Left lung (tissue), 4 donors: ENCODE measurements at regions not wholly inside any gene's neighbourhood (a gene's known extent, or its start where the extent isn't known, plus 50 kb on each side); places are given as distances from the start of the nearest gene placed in this dataset.

Source experiments
- ATAC-seq: fragments of 200-7000 bp; cut with Tn5 transposase; one replicate; pipeline ENCODE4 v1.9.1; 2020; ENCODE audit warnings: moderate library complexity
- DNase-seq, 4 donors: peaks; one replicate each; pipeline ENCODE4 v3.0.0-alpha.2; 2013 to 2020
- H3K27ac ChIP-seq, 2 donors: fragments of 200-600 bp; sonication (generic) in 1 of 2; one replicate each; pipeline versions ENCODE4 v1.5.0 to v1.8.0; 2020 to 2021
- H3K27me3 ChIP-seq, 2 donors: fragments of 200-600 bp; sonication (generic) in 1 of 2; one replicate each; pipeline versions ENCODE4 v1.5.0 to v1.8.0; 2020 to 2021
- H3K36me3 ChIP-seq, 2 donors: fragments of 200-600 bp; sonication (generic) in 1 of 2; one replicate each; pipeline versions ENCODE4 v1.5.0 to v1.8.0; 2020 to 2021
- H3K4me1 ChIP-seq, 2 donors: fragments of 200-600 bp; one replicate each; pipeline ENCODE4 v1.8.0; 2021
- H3K4me3 ChIP-seq, 2 donors: fragments of 200-600 bp; sonication (generic) in 1 of 2; one replicate each; pipeline versions ENCODE4 v1.5.0 to v1.8.0; 2020 to 2021; ENCODE audit warnings: mild to moderate bottlenecking in 1 of 2
- H3K9me3 ChIP-seq, 2 donors: fragments of 200-600 bp; sonication (generic) in 1 of 2; one replicate each; pipeline versions ENCODE4 v1.5.0 to v1.8.0; 2020 to 2021
- intact Hi-C, 2 donors: fragments of 100-400 bp; cut with DNase I; formaldehyde crosslinking; loops; one replicate each; pipeline versions ENCODE4 v1.11.2 to v1.14.2; 2022
- TF ChIP-seq, protein P1 (sequence below), 2 donors: fragments of 200-600 bp; sonication (generic) in 1 of 2; IDR thresholded peaks; one replicate each; pipeline versions ENCODE4 v1.5.0 to v1.8.0; 2021; ENCODE audit warnings: antibody characterized with exemption in 2 of 2
- donor health status: DM: no; HTN: yes; CAD: no.
- donor health status: DM: no; HTN: no; CAD: no.

DNA sequence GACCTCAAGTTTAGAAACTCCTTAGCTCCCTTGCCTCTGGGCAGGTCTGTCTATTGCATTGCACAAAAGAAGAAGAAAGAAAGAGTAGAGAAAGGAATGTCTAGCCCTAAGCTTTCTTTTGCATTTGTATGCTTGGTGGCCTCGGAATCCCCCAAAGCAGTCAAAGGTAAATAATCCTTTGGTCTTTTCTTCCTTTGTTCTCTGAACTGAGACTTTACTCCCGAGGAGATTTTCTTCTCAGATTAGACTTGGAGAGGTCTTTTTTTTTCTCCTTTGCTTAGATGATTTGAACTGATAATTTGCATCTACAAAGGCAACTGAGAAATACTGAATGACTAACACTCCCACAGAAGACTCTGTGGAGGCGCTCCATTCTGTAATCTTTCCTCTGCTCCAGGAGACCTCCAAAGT, 93.2 kb downstream of the AKR1D1 start:
- Histone ChIP-seq H3K9me3 (peaks cover 0 to 23% of the 10 kb centered on the region in 2 donors), H3K27ac (no peak overlapping the region), H3K36me3 (no peaks in the 10 kb centered on the region), H3K4me1 (no peaks in the 10 kb centered on the region), H3K27me3 (no peaks in the 10 kb centered on the region), H3K4me3 (no peak overlapping the region)
- intact Hi-C loops: no loop called here
- DNase-seq (no peak), ATAC-seq (no peak)
- TF ChIP-seq, protein P1, sequence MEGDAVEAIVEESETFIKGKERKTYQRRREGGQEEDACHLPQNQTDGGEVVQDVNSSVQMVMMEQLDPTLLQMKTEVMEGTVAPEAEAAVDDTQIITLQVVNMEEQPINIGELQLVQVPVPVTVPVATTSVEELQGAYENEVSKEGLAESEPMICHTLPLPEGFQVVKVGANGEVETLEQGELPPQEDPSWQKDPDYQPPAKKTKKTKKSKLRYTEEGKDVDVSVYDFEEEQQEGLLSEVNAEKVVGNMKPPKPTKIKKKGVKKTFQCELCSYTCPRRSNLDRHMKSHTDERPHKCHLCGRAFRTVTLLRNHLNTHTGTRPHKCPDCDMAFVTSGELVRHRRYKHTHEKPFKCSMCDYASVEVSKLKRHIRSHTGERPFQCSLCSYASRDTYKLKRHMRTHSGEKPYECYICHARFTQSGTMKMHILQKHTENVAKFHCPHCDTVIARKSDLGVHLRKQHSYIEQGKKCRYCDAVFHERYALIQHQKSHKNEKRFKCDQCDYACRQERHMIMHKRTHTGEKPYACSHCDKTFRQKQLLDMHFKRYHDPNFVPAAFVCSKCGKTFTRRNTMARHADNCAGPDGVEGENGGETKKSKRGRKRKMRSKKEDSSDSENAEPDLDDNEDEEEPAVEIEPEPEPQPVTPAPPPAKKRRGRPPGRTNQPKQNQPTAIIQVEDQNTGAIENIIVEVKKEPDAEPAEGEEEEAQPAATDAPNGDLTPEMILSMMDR (IDR thresholded peaks at IDR 0.05): no peak

GRCh38 chr7:138170298-138170697, 94.0 kb downstream of the AKR1D1 start:
- DNase-seq (no peak), ATAC-seq (no peak)
- Histone ChIP-seq H3K36me3 (no peaks in the 10 kb centered on the region), H3K27ac (no peak overlapping the region), H3K9me3 (peaks cover 0 to 23% of the 10 kb centered on the region in 2 donors), H3K27me3 (no peaks in the 10 kb centered on the region), H3K4me1 (no peaks in the 10 kb centered on the region), H3K4me3 (no peak overlapping the region)
- TF ChIP-seq, protein P1 (IDR thresholded peaks at IDR 0.05): no peak
- intact Hi-C loops: no loop called here

DNA sequence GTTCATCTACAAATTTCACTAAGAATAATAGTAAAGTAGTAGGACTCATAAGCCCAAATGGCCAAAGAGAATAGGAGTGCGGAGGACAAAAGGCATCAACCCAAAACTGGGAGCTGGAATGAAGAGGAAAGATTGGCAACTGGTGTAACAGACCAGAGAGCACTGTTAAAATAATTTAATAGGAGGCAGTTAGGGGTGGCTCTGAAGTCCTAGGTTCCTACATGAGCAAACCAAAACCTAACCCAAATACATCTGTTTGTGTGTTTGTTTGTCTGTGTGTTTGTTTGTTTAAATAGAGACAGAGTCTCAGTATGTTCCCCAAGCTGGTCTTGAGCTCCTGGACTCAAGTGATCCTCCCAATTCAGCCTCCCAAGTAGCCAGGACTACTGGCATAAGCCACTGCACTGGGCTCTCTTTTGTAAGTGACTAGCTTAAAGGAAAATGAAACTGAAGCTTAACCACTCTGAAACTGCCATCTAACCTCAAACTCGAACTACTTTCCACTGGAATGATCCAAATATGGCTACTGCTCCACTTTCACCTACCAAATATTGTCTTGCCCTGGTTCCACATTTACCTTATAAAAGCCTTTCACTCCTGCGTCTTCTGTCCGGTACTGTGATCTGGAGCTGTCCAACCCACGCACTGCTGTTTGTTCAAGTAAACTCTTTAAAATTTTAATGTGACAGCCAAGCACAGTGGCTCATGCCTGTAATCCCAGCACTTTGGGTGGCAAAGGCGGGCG, 94.9 kb downstream of the AKR1D1 start:
- Histone ChIP-seq H3K27ac (no peak overlapping the region), H3K27me3 (no peaks in the 10 kb centered on the region), H3K4me3 (no peak overlapping the region), H3K4me1 (no peaks in the 10 kb centered on the region), H3K9me3 (peaks cover 0 to 14% of the 10 kb centered on the region in 2 donors), H3K36me3 (no peaks in the 10 kb centered on the region)
- intact Hi-C loops: no loop called here
- no peak for DNase-seq
- no peak for ATAC-seq
- TF ChIP-seq, protein P1 (IDR thresholded peaks at IDR 0.05): no peak

DNA sequence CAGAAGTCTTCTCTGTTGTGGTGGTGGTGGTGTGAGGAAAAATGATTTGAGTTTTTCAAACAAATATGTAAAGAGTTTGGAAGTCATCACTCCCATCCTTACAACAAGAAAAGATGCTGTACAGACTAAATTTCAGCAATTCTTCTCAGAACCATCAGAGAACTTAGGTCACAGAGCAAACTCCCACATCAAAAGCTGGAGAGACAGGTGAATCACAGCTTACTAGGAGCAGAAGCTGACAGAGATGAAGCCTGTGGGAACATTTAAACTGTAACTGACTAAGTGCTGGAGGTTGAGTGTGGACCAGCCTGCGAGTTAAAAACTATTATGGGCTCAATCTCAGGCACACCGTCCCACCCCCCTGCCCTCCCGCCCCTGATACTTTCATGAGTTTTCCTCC, 97.3 kb downstream of the AKR1D1 start:
- peaks cover 0 to 12% of the 10 kb centered on the region in 2 donors for H3K9me3 ChIP-seq
- H3K36me3 ChIP-seq: no peaks in the 10 kb centered on the region
- H3K27me3 ChIP-seq: no peaks in the 10 kb centered on the region
- DNase-seq: no peak
- ATAC-seq: no peak
- no peak overlapping the region for H3K27ac ChIP-seq
- H3K4me3 ChIP-seq: no peak overlapping the region
- no peaks in the 10 kb centered on the region for H3K4me1 ChIP-seq
- intact Hi-C loops: no loop called here
- TF ChIP-seq, protein P1 (IDR thresholded peaks at IDR 0.05): no peak

- ATAC-seq (no peak), DNase-seq (no peak)
- TF ChIP-seq, protein P1 (IDR thresholded peaks at IDR 0.05): no peak
- intact Hi-C loops: no loop called here
- Histone ChIP-seq H3K36me3 (no peaks in the 10 kb centered on the region), H3K4me1 (no peaks in the 10 kb centered on the region), H3K4me3 (no peak overlapping the region), H3K27ac (no peak overlapping the region), H3K9me3 (peaks cover 0 to 12% of the 10 kb centered on the region in 2 donors), H3K27me3 (no peaks in the 10 kb centered on the region)
Measured at GRCh38 chr7:138176060-138176459, 99.8 kb downstream of the AKR1D1 start.
